T-cell (primary cell): ENCODE measurements at regions not wholly inside any gene's neighbourhood (a gene's known extent, or its start where the extent isn't known, plus 50 kb on each side); places are given as distances from the start of the nearest gene placed in this dataset.

ENCODE experiments used
- ATAC-seq, 4 experiments: fragments of 200-7000 bp in 3 of 4; fragments of 150-1000 bp in 1 of 4; cut with Tn5 transposase; replicated peaks in 1 of 4; 1 replicate in 3 of 4; 2 replicates in 1 of 4; pipeline ENCODE4 v1.10.0; 2021; ENCODE audit warnings: moderate library complexity in 3 of 4, mild to moderate bottlenecking in 2 of 4, moderate number of reproducible peaks in 1 of 4
- CTCF ChIA-PET, 2 donors: fragments of 300-600 bp; sonication (Branson Sonifier 250); formaldehyde crosslinking; loops; one replicate each; lab custom pipeline; 2022; ENCODE audit warnings: antibody characterized with exemption in 2 of 2; lab: Charles Lee
- POLR2A ChIA-PET, 2 donors: fragments of 300-600 bp; sonication (Branson Sonifier 250); formaldehyde crosslinking; loops; one replicate each; lab custom pipeline; 2022; ENCODE audit warnings: antibody characterized with exemption in 2 of 2; lab: Charles Lee
- DNase-seq, 35 experiments: peaks; one replicate each; pipeline versions ENCODE4 v3.0.0 to v3.0.0-alpha.2; 2013 to 2023
- H3K27ac ChIP-seq: one replicate; pipeline ENCODE4 v1.5.1; 2013; ENCODE audit warnings: low read length
- H3K27me3 ChIP-seq, 2 experiments: replicated peaks in 1 of 2; 1 replicate in 1 of 2; 2 replicates in 1 of 2; pipeline versions ENCODE4 v1.6.1 to v1.7.0; 2013; ENCODE audit warnings: low read length in 1 of 2, mixed read lengths in 1 of 2; ENCODE audit not compliant: control insufficient read depth in 2 of 2, insufficient read depth in 2 of 2; ENCODE audit errors: extremely low read depth in 1 of 2
- H3K36me3 ChIP-seq, 2 donors: 1 replicate in 1 of 2; 2 replicates in 1 of 2; pipeline versions ENCODE4 v1.6.1 to v1.7.0; 2013; ENCODE audit warnings: low read length in 1 of 2; ENCODE audit not compliant: control insufficient read depth in 2 of 2, insufficient read depth in 1 of 2; ENCODE audit errors: extremely low read depth in 1 of 2
- H3K4me1 ChIP-seq, 2 experiments: 1 replicate in 1 of 2; 2 replicates in 1 of 2; pipeline versions ENCODE4 v1.6.1 to v1.7.0; 2013; ENCODE audit warnings: low read length in 2 of 2, mixed read lengths in 1 of 2; ENCODE audit not compliant: insufficient read depth in 2 of 2, control insufficient read depth in 1 of 2; ENCODE audit errors: extremely low read depth in 1 of 2
- H3K4me3 ChIP-seq, 2 donors: 1 replicate in 1 of 2; 2 replicates in 1 of 2; pipeline versions ENCODE4 v1.5.1 to v1.7.0; 2013; ENCODE audit warnings: mild to moderate bottlenecking in 2 of 2, low read length in 1 of 2, moderate library complexity in 1 of 2; ENCODE audit not compliant: control insufficient read depth in 1 of 2; ENCODE audit errors: extremely low read depth in 1 of 2
- H3K9me3 ChIP-seq: 2 replicates; pipeline ENCODE4 v1.7.0; 2013
- H3K27ac Mint-ChIP-seq, 2 donors: one replicate each; pipeline ENCODE4 v1.8.0; 2020 to 2021; ENCODE audit warnings: mild to moderate bottlenecking in 2 of 2, mixed read lengths in 2 of 2
- H3K27me3 Mint-ChIP-seq, 2 donors: one replicate each; pipeline ENCODE4 v1.8.0; 2021 to 2022; ENCODE audit warnings: mixed read lengths in 2 of 2
- H3K36me3 Mint-ChIP-seq: one replicate; pipeline ENCODE4 v1.8.0; 2021; ENCODE audit warnings: mixed read lengths
- H3K4me1 Mint-ChIP-seq, 3 donors: one replicate each; pipeline ENCODE4 v1.8.0; 2020 to 2022; ENCODE audit warnings: mixed read lengths in 3 of 3, mild to moderate bottlenecking in 1 of 3
- H3K4me3 Mint-ChIP-seq, 3 donors: one replicate each; pipeline ENCODE4 v1.8.0; 2020 to 2022; ENCODE audit warnings: mild to moderate bottlenecking in 3 of 3, mixed read lengths in 3 of 3, moderate library complexity in 3 of 3
- H3K9me3 Mint-ChIP-seq, 3 donors: one replicate each; pipeline ENCODE4 v1.8.0; 2020 to 2022; ENCODE audit warnings: mixed read lengths in 3 of 3
- WGBS: methylation state at CpG from one replicate; pipeline ENCODE4 v1.1.5; 2013; ENCODE audit warnings: missing lambda C conversion rate; ENCODE audit not compliant: insufficient coverage; 5-methylcytosine and 5-hydroxymethylcytosine counted together

DNA sequence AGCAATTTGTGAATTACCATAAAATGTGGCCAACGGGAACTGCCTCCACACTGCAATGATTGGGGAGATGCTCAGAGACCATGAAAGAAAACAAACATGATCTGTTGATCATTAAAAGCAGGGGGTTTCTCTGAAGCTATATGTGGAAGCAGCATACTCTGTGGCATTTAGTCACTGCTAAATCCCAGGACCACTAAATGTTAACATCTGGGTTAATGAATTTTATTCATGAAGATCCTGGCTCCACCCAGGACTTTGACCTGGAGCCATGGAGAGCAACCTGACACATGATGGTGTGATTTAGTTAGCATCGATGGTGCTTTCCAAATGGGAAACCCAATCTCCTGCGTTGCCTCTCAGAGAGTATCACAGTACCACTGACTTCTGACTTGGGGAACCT, 497.8 kb downstream of the AGTPBP1 start:
- Histone ChIP-seq H3K27me3 (no peaks in the 10 kb centered on the region), H3K9me3 (peaks cover 2% of the 10 kb centered on the region), H3K27ac (no peak overlapping the region), H3K36me3 (no peaks in the 10 kb centered on the region), H3K4me1 (no peaks in the 10 kb centered on the region), H3K4me3 (no peak overlapping the region)
- H3K27ac Mint-ChIP-seq = no peak overlapping the region
- DNase-seq (no peak), ATAC-seq (no peak)
- no peaks in the 10 kb centered on the region for H3K27me3 Mint-ChIP-seq
- ChIA-PET POLR2A (no interaction called here), CTCF (no interaction called here)
- peaks cover 0 to 16% (median 7%) of the 10 kb centered on the region in 3 donors for H3K9me3 Mint-ChIP-seq
- no peak overlapping the region for H3K4me3 Mint-ChIP-seq
- whole genome bisulfite sequencing = 87% methylated on average over 2 of the region's 3 CpGs
- H3K4me1 Mint-ChIP-seq = no peaks in the 10 kb centered on the region
- no peaks in the 10 kb centered on the region for H3K36me3 Mint-ChIP-seq

DNA sequence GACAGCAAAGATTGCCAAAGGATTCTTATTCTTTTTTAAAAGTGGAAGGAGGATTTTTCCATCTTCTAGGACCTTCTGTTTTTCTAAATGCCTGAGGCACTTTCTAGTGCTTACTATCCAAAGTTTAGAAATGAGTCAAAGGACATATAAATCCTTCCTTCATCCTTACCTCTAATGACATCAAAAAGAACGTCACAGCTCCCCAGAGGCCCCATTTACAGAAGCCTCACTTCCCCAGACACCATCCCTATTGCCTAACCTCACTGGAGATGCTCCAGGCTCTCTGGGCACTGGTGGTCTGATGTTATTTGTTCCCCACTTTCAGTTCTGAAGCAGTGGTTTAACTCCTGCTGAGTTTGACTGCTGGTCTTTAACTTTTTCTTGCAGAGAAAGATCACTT, 504.3 kb downstream of the AGTPBP1 start:
- Mint-ChIP-seq H3K27me3 (peaks cover 2 to 6% of the 10 kb centered on the region in 2 donors), H3K27ac (no peak overlapping the region), H3K4me3 (no peak overlapping the region), H3K4me1 (no peaks in the 10 kb centered on the region), H3K9me3 (peaks cover 5 to 16% (median 7%) of the 10 kb centered on the region in 3 donors), H3K36me3 (no peaks in the 10 kb centered on the region)
- Histone ChIP-seq H3K36me3 (no peaks in the 10 kb centered on the region), H3K9me3 (peaks cover 2% of the 10 kb centered on the region), H3K4me1 (no peaks in the 10 kb centered on the region), H3K27ac (no peak overlapping the region), H3K4me3 (no peak overlapping the region), H3K27me3 (no peaks in the 10 kb centered on the region)
- 0% methylated on average over 1 of the region's 1 CpG for WGBS
- DNase-seq (no peak), ATAC-seq (no peak)
- ChIA-PET CTCF (no interaction called here), POLR2A (no interaction called here)

DNA sequence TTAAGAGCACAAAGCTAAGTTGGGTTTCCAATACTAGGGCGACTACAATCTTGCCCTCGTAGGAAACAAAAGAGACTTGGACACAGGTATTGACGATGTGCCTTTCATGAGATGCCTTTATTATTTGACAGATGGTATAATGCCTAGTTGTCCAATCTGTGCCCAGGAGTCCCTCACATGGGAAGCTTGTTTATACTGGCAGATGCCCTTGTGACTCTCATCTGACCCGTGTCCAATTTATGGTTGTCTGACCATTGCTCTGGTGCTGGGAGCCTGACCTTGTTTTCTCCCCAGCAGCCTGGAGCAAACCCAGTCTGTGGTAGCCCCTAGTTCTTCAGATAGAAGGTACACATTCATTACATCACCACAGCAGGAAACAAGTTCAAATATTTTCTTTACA, 511.7 kb downstream of the AGTPBP1 start:
- CTCF ChIA-PET = no interaction called here
- H3K4me3 Mint-ChIP-seq = no peak overlapping the region
- peaks cover 0 to 3% of the 10 kb centered on the region in 2 experiments for H3K27me3 ChIP-seq
- 17% methylated on average over 3 of the region's 4 CpGs for whole genome bisulfite sequencing
- no peaks in the 10 kb centered on the region for H3K36me3 ChIP-seq
- H3K27ac ChIP-seq = no peak overlapping the region
- no peak overlapping the region for H3K4me3 ChIP-seq
- H3K36me3 Mint-ChIP-seq = no peaks in the 10 kb centered on the region
- no peak overlapping the region for H3K27ac Mint-ChIP-seq
- H3K4me1 ChIP-seq = no peaks in the 10 kb centered on the region
- H3K27me3 Mint-ChIP-seq = no peaks in the 10 kb centered on the region
- H3K9me3 ChIP-seq = no peaks in the 10 kb centered on the region
- POLR2A ChIA-PET = no interaction called here
- DNase-seq = no peak
- H3K4me1 Mint-ChIP-seq = no peaks in the 10 kb centered on the region
- ATAC-seq = no peak
- peaks cover 0 to 5% (median 0%) of the 10 kb centered on the region in 3 donors for H3K9me3 Mint-ChIP-seq

DNA sequence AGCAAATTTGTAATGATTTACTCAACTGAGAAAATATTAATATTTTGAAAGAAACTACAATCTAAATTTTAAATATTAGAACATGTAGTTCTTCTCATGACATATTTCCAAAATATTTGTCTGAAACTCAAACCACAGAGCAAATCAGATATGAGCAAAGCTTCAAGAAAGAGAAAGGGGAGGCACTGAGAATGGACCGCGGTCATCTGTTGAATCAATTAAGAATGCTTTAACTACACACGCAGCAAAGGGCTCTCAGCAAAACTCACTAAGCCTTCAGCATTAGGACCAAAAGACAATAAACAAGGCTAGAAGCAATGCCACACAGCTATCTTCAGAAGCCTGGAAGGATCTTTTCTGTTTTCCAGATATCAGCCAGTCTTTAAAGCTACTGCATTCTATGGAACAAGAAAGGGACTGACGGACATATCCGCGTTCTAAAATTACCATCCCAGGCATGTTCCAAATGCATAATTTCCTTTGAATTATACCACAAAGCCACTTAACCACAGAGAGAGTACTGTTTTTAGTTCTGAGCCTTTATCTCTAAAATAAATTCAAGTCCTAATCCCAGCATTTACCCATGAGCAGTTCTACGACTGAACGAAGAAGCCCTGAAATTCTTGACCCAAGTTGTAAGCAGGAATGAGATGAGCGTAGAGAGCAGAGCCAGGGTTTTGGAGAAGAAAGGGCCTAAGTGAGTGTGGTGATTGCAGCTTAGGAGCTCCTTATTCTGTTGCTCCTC, 513.5 kb downstream of the AGTPBP1 start:
- ATAC-seq (no peak), DNase-seq (no peak)
- no peak overlapping the region for H3K27ac ChIP-seq
- H3K4me3 ChIP-seq = no peak overlapping the region
- H3K4me1 Mint-ChIP-seq = no peaks in the 10 kb centered on the region
- no peaks in the 10 kb centered on the region for H3K36me3 ChIP-seq
- no peak overlapping the region for H3K27ac Mint-ChIP-seq
- no peaks in the 10 kb centered on the region for H3K4me1 ChIP-seq
- ChIA-PET CTCF (no interaction called here), POLR2A (no interaction called here)
- no peaks in the 10 kb centered on the region for H3K9me3 Mint-ChIP-seq
- H3K27me3 Mint-ChIP-seq = no peaks in the 10 kb centered on the region
- 24% methylated on average over 3 of the region's 9 CpGs for WGBS
- H3K27me3 ChIP-seq = peaks cover 0 to 3% of the 10 kb centered on the region in 2 experiments
- no peak overlapping the region for H3K4me3 Mint-ChIP-seq
- H3K36me3 Mint-ChIP-seq = no peaks in the 10 kb centered on the region
- H3K9me3 ChIP-seq = no peaks in the 10 kb centered on the region

DNA sequence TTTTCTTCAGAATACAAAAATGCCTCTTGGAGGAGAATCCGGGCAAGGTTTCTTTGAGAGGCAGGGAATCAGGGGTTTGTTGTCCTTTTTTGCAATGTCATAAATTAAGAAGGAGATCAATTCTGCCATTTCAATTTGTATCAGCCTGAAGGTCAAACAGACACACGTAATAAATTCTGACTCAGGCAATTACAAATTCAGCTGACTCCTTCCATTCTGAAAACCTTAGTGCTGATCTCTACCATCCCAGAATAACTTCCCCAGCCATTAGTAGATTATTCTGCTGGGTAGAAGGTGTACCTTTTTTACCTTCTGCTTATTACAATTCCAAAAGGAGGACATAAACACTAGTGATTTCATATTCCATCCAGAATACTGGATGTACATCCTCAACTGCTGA, 516.6 kb downstream of the AGTPBP1 start:
- no CpG with 5 or more reads among the region's 2 CpGs for WGBS
- ATAC-seq = no peak

DNA sequence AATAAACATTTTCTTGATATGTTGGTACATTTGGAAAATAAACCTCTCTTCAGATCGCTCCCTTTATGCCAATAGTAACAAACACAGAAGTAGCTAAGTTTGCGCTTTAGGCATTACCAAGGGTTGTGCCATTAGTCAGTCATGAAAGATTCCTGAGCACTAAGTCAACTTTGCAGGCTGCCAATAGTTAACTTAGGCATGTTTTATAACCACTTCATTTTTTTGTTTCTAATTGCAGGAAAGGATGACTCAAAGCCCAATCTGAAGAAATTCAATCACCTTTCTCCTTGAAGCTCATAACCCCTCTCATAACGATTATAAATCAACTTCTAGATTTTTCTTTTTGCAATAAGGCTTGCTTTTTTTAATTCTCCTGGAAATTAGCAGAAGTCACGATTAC, 517.0 kb downstream of the AGTPBP1 start:
- H3K27ac Mint-ChIP-seq = no peak overlapping the region
- no peaks in the 10 kb centered on the region for H3K9me3 Mint-ChIP-seq
- no CpG with 5 or more reads among the region's 4 CpGs for WGBS
- ChIA-PET CTCF (no interaction called here), POLR2A (no interaction called here)
- H3K4me1 Mint-ChIP-seq = no peaks in the 10 kb centered on the region
- H3K9me3 ChIP-seq = no peaks in the 10 kb centered on the region
- no peak overlapping the region for H3K27ac ChIP-seq
- ATAC-seq = no peak
- H3K4me1 ChIP-seq = no peaks in the 10 kb centered on the region
- no peak overlapping the region for H3K4me3 Mint-ChIP-seq
- no peak overlapping the region for H3K4me3 ChIP-seq
- no peak for DNase-seq
- H3K27me3 Mint-ChIP-seq = no peaks in the 10 kb centered on the region
- no peaks in the 10 kb centered on the region for H3K36me3 Mint-ChIP-seq
- H3K36me3 ChIP-seq = no peaks in the 10 kb centered on the region
- peaks cover 0 to 3% of the 10 kb centered on the region in 2 experiments for H3K27me3 ChIP-seq

More for the DNA sequence above, 516.6 kb downstream of the AGTPBP1 start:
- Mint-ChIP-seq H3K4me1 (no peaks in the 10 kb centered on the region), H3K4me3 (no peak overlapping the region), H3K27me3 (no peaks in the 10 kb centered on the region), H3K36me3 (no peaks in the 10 kb centered on the region), H3K27ac (no peak overlapping the region), H3K9me3 (no peaks in the 10 kb centered on the region)
- Histone ChIP-seq H3K36me3 (no peaks in the 10 kb centered on the region), H3K27me3 (peaks cover 0 to 3% of the 10 kb centered on the region in 2 experiments), H3K27ac (no peak overlapping the region), H3K4me3 (no peak overlapping the region), H3K9me3 (no peaks in the 10 kb centered on the region), H3K4me1 (no peaks in the 10 kb centered on the region)
- ChIA-PET POLR2A (no interaction called here), CTCF (no interaction called here)
- DNase-seq = no peak
